K562 (cell line): ENCODE measurements at regions not wholly inside any gene's neighbourhood (a gene's known extent, or its start where the extent isn't known, plus 50 kb on each side); places are given as distances from the start of the nearest gene placed in this dataset.

ENCODE experiments used
- ATAC-seq: fragments of 200-7000 bp; cut with Tn5 transposase; 3 replicates; pipeline ENCODE4 v1.9.1; 2020; ENCODE audit warnings: moderate library complexity
- BruUV-seq: library from RNA; stranded (reverse); fragments of 400-500 nt; replicated peaks from 2 replicates; lab custom pipeline; 2021; lab: Mats Ljungman, UMichigan
- CTCF ChIA-PET: fragments of 300-600 bp; formaldehyde crosslinking; extraction: SDS; loops from one replicate; lab custom pipeline; 2021; ENCODE audit warnings: low intra/inter-chr PET ratio; lab: Yijun Ruan, JAX
- POLR2A ChIA-PET: fragments of 300-600, 350-650 bp; sonication (Branson Sonifier 250); formaldehyde crosslinking; extraction: SDS; loops from one replicate; lab custom pipeline; 2021; ENCODE audit warnings: antibody characterized with exemption, inconsistent platforms; lab: Yijun Ruan, JAX
- DNase-seq, 4 experiments: peaks; one replicate each; pipeline versions ENCODE4 v3.0.0 to v3.0.0-alpha.2; 2011 to 2018; ENCODE audit warnings: low spot score in 3 of 4, mixed read lengths in 3 of 4; ENCODE audit errors: extremely low read depth in 1 of 4
- FAIRE-seq: peaks from 2 replicates; lab custom pipeline; 2011; peaks lifted over from hg19 to GRCh38; lab: Jason Lieb, UNC
- H2AFZ ChIP-seq: 2 replicates; pipeline ENCODE4 v1.6.0; 2011; ENCODE audit warnings: low read depth, low read length, control low read depth, inconsistent platforms
- H3K27ac ChIP-seq: fragments of 200-600 bp; 3 replicates; pipeline ENCODE4 v1.8.0; 2011; ENCODE audit warnings: low read depth, mild to moderate bottlenecking, control low read depth, inconsistent platforms, low read length, moderate library complexity, mixed read lengths; ENCODE audit errors: extremely low read depth
- H3K27me3 ChIP-seq, 2 experiments: fragments of 300-600 bp in 1 of 2; 2 replicates in 1 of 2; 3 replicates in 1 of 2; pipeline versions ENCODE4 v1.6.0 to v1.8.0; 2011; ENCODE audit warnings: inconsistent platforms in 2 of 2, low read length in 2 of 2, mild to moderate bottlenecking in 1 of 2, mixed read lengths in 1 of 2, moderate library complexity in 1 of 2; ENCODE audit not compliant: control insufficient read depth in 2 of 2, insufficient read depth in 2 of 2
- H3K36me3 ChIP-seq: fragments of 300-600 bp; 3 replicates; pipeline ENCODE4 v1.8.0; 2011; ENCODE audit warnings: mild to moderate bottlenecking, low read length, inconsistent platforms; ENCODE audit not compliant: control insufficient read depth, insufficient read depth
- H3K4me1 ChIP-seq, 2 experiments: fragments of 200-600 bp in 1 of 2; replicated peaks in 1 of 2; 2 replicates in 1 of 2; 3 replicates in 1 of 2; pipeline versions ENCODE4 v1.5.1 to v1.8.0; 2011; ENCODE audit warnings: inconsistent platforms in 2 of 2, low read length in 2 of 2, mild to moderate bottlenecking in 1 of 2, mixed read lengths in 1 of 2, moderate library complexity in 1 of 2; ENCODE audit not compliant: control insufficient read depth in 2 of 2, insufficient read depth in 2 of 2
- H3K4me2 ChIP-seq: 2 replicates; pipeline ENCODE4 v1.6.1; 2011; ENCODE audit warnings: low read length, control low read depth, inconsistent platforms, mixed read lengths; ENCODE audit not compliant: insufficient read depth
- H3K4me3 ChIP-seq: fragments of 200-600 bp; sonication (generic), shearing (Covaris generic); 2 replicates; pipeline ENCODE4 v1.5.1; 2016; ENCODE audit warnings: control low read depth, inconsistent platforms
- H3K79me2 ChIP-seq: fragments of 200-600 bp; 3 replicates; pipeline ENCODE4 v1.8.0; 2011; ENCODE audit warnings: low read length, inconsistent platforms; ENCODE audit not compliant: control insufficient read depth, insufficient read depth
- H3K9ac ChIP-seq, 2 experiments: 2 replicates each; pipeline versions ENCODE4 v1.6.0 to v1.6.1; 2011; ENCODE audit warnings: low read depth in 2 of 2, low read length in 2 of 2, control low read depth in 1 of 2, inconsistent platforms in 1 of 2, mild to moderate bottlenecking in 1 of 2, mixed read lengths in 1 of 2; ENCODE audit not compliant: insufficient read depth in 1 of 2
- H3K9me1 ChIP-seq: one replicate; pipeline ENCODE4 v1.6.0; 2011; ENCODE audit warnings: inconsistent platforms, mild to moderate bottlenecking, low read length, moderate library complexity; ENCODE audit not compliant: control insufficient read depth, insufficient read depth
- H3K9me3 ChIP-seq: replicated peaks from 2 replicates; pipeline ENCODE4 v1.5.1; 2011; ENCODE audit warnings: low read depth, low read length, inconsistent platforms; ENCODE audit not compliant: control insufficient read depth, insufficient read depth
- H4K20me1 ChIP-seq: replicated peaks from 2 replicates; pipeline ENCODE4 v1.6.1; 2011; ENCODE audit warnings: low read length, inconsistent platforms, mixed read lengths; ENCODE audit not compliant: control insufficient read depth, insufficient read depth
- CBFA2T2 ChIP-seq: fragments of 450-650 bp; conservative IDR thresholded peaks from 2 replicates; pipeline ENCODE4 v1.6.1; 2017; ENCODE audit warnings: mild to moderate bottlenecking
- GABPA ChIP-seq: fragments of 200-800 bp; sonication (Bioruptor generic); conservative IDR thresholded peaks from 2 replicates; pipeline ENCODE4 v1.6.1; 2016; ENCODE audit warnings: low read depth, missing genetic modification characterization, missing compliant biosample characterization
- KLF13 ChIP-seq: fragments of 450-650 bp; IDR thresholded peaks from 2 replicates; pipeline ENCODE4 v1.6.1; 2016; ENCODE audit warnings: missing genetic modification characterization, low read depth, mild to moderate bottlenecking, missing compliant biosample characterization, moderate library complexity, borderline replicate concordance
- RFX7 ChIP-seq: fragments of 250-450 bp; sonication (Bioruptor Pico); IDR thresholded peaks from 2 replicates; pipeline ENCODE4 v1.5.1; 2021; ENCODE audit warnings: mild to moderate bottlenecking
- RUNX1 ChIP-seq: sonication (generic); IDR thresholded peaks from 2 replicates; pipeline ENCODE4 v1.6.1; 2016; ENCODE audit warnings: antibody characterized with exemption, low read depth
- SAFB ChIP-seq: fragments of 200-400 bp; formaldehyde crosslinking; IDR thresholded peaks from 2 replicates; pipeline ENCODE4 v1.6.1; 2017; ENCODE audit warnings: low read depth, low read length, borderline replicate concordance
- SAFB2 ChIP-seq: fragments of 200-400 bp; formaldehyde crosslinking; IDR thresholded peaks from 2 replicates; pipeline ENCODE4 v1.6.1; 2018; ENCODE audit warnings: borderline replicate concordance, low read length, low read depth, moderate library complexity; ENCODE audit not compliant: severe bottlenecking
- TBP ChIP-seq: optimal IDR thresholded peaks from 2 replicates; pipeline ENCODE3; 2011; ENCODE audit warnings: low read depth, low read length, improper control_type of control experiment
- ZBTB17 ChIP-seq: fragments of 450-650 bp; formaldehyde crosslinking; IDR thresholded peaks from 2 replicates; pipeline ENCODE4 v1.4.0; 2020; ENCODE audit warnings: mild to moderate bottlenecking
- ZNF165 ChIP-seq: fragments of 250-450 bp; sonication (Bioruptor Pico); IDR thresholded peaks from 2 replicates; pipeline ENCODE4 v1.4.0; 2020; ENCODE audit warnings: borderline replicate concordance
- ZNF274 ChIP-seq: IDR thresholded peaks from 2 replicates; pipeline ENCODE4 v1.6.1; 2011; ENCODE audit warnings: low read depth, mild to moderate bottlenecking, low read length, moderate library complexity, borderline replicate concordance
- ZNF699 ChIP-seq: fragments of 250-450 bp; sonication (Bioruptor Pico); IDR thresholded peaks from 2 replicates; pipeline ENCODE4 v1.8.0; 2021; ENCODE audit warnings: mild to moderate bottlenecking, moderate library complexity; ENCODE audit not compliant: insufficient replicate concordance
- WGBS: fragments of 100-300 bp; shearing (Covaris generic); methylation state at CpG from one replicate; pipeline ENCODE4 v1.1.6; 2016; ENCODE audit warnings: low coverage, mixed read lengths; ENCODE audit not compliant: insufficient coverage; ENCODE audit errors: missing lambda C conversion rate; 5-methylcytosine and 5-hydroxymethylcytosine counted together
- in situ Hi-C: fragments of 300-500 bp; cut with MboI; formaldehyde crosslinking; loops from 4 replicates; pipeline ENCODE4 v1.15.0; 2018; ENCODE audit warnings: inconsistent platforms, mixed read lengths
- intact Hi-C: fragments of 100-400 bp; cut with micrococcal nuclease; formaldehyde crosslinking; loops from 2 replicates; pipeline ENCODE4 v1.14.2; 2022
- TF ChIP-seq, protein P1 (sequence below): fragments of 450-650 bp; formaldehyde crosslinking; IDR thresholded peaks from 2 replicates; pipeline ENCODE4 v1.4.0; 2022; ENCODE audit warnings: missing genetic modification characterization
- TF ChIP-seq, protein P2 (sequence below): fragments of 250-450 bp; sonication (Bioruptor Pico); IDR thresholded peaks from 2 replicates; pipeline ENCODE4 v1.5.0; 2021; ENCODE audit warnings: mild to moderate bottlenecking, moderate library complexity
- TF ChIP-seq, protein P3 (sequence below): sonication (generic); formaldehyde crosslinking; IDR thresholded peaks from 2 replicates; pipeline ENCODE4 v1.8.0; 2022; ENCODE audit warnings: missing genetic modification reagents, mild to moderate bottlenecking, moderate library complexity, borderline replicate concordance

DNA sequence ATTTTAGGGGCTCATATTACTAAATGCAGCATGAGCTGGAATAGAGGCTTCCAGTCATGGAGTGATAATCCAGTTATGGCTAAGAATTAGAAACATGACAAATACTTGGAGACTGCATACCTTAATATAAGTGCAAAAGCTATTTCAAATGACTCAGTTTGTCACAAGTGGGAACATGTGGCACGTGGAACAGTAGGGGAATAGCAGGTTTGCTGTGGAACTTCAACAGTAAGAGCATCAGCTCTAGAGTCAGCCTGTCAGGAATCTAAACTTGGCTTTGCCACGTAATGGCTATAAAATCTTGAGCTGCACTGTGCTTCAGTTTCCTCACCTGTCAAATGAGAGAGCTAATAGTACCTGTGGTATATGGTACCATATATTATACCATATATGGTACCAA, 62.1 kb downstream of the HTR1B start (continued):
- TF ChIP-seq KLF13 (tag) (no peak), ZNF165 (no peak), TBP (no peak), ZNF274 (no peak)

DNA sequence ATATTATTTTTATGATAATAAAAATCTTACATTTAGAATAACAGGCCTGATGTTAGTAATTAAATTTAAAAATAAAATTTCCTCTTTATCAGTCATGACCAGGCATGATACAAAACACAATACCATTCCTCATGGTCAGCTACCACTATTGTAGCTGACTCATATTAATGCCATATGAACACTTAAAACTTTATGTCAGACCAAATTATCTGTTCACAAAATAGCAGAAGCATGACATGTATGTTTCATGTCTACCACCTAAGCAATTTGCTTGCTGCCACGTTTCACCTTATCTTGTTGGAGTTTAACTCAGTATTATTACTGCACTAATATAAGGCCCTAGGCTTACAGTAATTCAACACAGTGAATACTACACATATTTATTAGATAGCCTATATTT, 65.7 kb downstream of the HTR1B start:
- Histone ChIP-seq H3K4me3 (no peak overlapping the region), H2AFZ (no peak overlapping the region), H3K27me3 (no peaks in the 10 kb centered on the region), H3K79me2 (no peaks in the 10 kb centered on the region), H3K4me1 (no peaks in the 10 kb centered on the region), H3K9me1 (no peaks in the 10 kb centered on the region), H3K36me3 (no peaks in the 10 kb centered on the region), H3K9ac (no peak overlapping the region), H3K27ac (no peak overlapping the region), H3K9me3 (no peaks in the 10 kb centered on the region), H4K20me1 (no peaks in the 10 kb centered on the region), H3K4me2 (no peak overlapping the region)
- ATAC-seq (no peak), FAIRE-seq (no peak), DNase-seq (no peak)
- CTCF ChIA-PET = no interaction called here
- WGBS = 0% methylated on average over 1 of the region's 1 CpG
- intact Hi-C loops (no loop called here), in situ Hi-C loops (no loop called here)
- POLR2A ChIA-PET = no interaction called here
- BruUV-seq = no TSS peak
- TF ChIP-seq RFX7 = no peak
- no peak for TF ChIP-seq SAFB2
- no peak for TF ChIP-seq GABPA (tag)
- TF ChIP-seq ZNF699 (CRISPR knock-in tag) = no peak
- TF ChIP-seq, protein P1, sequence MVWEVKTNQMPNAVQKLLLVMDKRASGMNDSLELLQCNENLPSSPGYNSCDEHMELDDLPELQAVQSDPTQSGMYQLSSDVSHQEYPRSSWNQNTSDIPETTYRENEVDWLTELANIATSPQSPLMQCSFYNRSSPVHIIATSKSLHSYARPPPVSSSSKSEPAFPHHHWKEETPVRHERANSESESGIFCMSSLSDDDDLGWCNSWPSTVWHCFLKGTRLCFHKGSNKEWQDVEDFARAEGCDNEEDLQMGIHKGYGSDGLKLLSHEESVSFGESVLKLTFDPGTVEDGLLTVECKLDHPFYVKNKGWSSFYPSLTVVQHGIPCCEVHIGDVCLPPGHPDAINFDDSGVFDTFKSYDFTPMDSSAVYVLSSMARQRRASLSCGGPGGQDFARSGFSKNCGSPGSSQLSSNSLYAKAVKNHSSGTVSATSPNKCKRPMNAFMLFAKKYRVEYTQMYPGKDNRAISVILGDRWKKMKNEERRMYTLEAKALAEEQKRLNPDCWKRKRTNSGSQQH = no peak
- TF ChIP-seq ZBTB17 (CRISPR knock-in tag) = no peak
- TF ChIP-seq, protein P2, sequence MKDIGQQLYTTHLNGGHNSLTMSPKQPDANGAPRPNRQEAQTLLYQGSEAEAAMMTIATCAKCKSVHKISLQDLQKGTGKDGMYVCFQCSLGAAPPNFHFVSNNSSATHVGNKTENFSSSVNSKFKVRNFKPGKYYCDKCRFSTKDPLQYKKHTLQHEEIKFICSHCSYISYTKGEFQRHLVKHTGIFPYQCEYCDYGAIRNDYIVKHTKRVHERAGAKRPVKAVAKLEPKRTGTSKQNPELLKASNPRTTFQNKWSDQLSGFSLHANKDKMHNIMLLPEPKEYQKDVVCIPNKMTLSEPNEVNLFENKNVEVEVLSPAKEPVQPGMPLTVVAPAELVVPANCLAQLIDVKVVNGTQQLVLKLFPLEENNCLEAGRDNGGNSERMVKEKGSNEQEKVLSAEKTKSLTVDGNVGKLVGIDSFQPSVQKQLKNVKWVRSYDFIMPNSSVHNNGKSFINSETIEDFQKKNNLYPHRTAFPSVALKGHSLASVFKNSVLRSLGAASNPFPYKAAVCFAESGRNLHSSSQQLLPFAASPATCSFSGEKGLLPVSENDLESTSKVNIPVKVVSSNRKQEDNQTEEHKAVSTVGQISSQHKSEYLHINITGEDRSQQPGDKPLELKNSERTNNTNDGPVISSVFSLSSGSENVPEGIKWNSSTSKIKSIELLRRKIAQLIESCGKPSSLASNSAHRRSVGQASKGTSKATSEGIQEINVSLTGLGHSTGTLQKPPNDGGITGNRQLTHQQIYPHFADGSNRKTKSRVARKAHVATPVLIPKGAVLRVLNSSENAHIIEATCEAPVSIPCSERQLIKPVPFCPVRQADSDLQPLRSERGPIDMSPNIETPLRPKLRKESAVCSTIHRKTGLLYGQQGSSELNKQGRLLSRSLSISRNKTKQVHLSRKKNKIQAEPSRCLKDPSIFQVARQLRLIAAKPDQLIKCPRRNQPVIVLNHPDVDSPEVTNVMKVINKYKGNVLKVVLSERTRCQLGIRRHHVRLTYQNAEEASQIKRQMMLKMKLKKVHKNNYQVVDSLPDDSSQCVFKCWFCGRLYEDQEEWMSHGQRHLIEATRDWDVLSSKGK = no peak
- TF ChIP-seq RUNX1 = no peak
- no peak for TF ChIP-seq CBFA2T2
- TF ChIP-seq, protein P3, sequence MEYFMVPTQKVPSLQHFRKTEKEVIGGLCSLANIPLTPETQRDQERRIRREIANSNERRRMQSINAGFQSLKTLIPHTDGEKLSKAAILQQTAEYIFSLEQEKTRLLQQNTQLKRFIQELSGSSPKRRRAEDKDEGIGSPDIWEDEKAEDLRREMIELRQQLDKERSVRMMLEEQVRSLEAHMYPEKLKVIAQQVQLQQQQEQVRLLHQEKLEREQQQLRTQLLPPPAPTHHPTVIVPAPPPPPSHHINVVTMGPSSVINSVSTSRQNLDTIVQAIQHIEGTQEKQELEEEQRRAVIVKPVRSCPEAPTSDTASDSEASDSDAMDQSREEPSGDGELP (CRISPR knock-in tag) = no peak
- TF ChIP-seq ZNF274 = no peak
- no peak for TF ChIP-seq SAFB
